ENCODE measurements at regions not wholly inside any gene's neighbourhood (a gene's known extent, or its start where the extent isn't known, plus 50 kb on each side); places are given as distances from the start of the nearest gene placed in this dataset.

- TF ChIP-seq CTCF (conservative IDR thresholded peaks at IDR 0.05) (no peak), EZH2 (IDR thresholded peaks at IDR 0.05; ENCODE audit: low read depth) (no peak)
These were observed 172.5 kb downstream of the DLEU7 start for GRCh38 chr13:50670847-50671496.

Measured in PC-9 (cell line).